ENCODE measurements at regions not wholly inside any gene's neighbourhood (a gene's known extent, or its start where the extent isn't known, plus 50 kb on each side); places are given as distances from the start of the nearest gene placed in this dataset.

DNA sequence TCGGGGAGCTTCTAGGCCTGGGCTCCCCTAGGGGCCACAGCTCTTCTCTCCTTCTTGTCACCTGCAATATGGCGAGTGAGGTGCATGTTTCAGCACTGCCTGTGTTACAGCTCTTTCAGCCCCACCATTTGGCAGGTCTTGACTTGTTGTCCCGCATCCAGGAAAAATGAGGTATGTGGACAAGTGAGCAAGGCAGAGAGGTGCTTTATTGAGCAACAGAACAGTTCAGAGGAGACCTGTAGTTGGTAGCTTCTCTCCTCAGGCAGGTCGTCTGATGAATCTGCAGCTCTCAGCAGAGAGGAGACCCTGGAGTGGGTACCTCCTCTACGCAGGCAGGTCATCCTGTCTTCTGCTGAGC is 208.2 kb upstream of the USP25 start (continued):
- TF ChIP-seq ZNF17 (CRISPR knock-in tag; IDR thresholded peaks at IDR 0.05) = no peak
- no peak for TF ChIP-seq SSRP1 (CRISPR knock-in tag; IDR thresholded peaks at IDR 0.05)

DNA sequence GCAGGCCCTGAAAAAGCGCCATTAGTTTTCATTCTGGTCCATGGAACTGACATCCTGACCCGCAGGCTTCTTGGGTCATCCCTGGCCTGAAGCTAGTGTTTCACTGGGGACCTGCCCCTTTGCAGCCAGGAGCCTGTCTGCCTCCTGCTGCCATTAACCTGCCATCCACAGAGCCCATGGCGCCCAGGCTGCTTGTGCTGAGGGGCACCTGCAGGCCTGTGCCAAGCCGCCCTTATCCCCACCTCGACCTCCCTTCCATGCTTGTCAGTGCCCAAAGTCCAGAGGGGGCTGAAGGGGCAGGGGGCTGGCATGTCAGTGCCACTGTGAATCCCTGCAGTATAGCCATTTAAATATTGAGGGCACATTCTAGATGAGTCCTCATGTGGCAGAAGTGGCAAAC is 207.6 kb upstream of the USP25 start:
- CTCF ChIA-PET (ENCODE audit: low intra/inter-chr PET ratio, low total read pairs) = no interaction called here
- Histone ChIP-seq H4K20me1 (ENCODE audit: insufficient read depth, low read length) (no peaks in the 10 kb centered on the region), H3K4me2 (ENCODE audit: low read depth, low read length) (no peak overlapping the region), H2AFZ (ENCODE audit: low read length) (no peak overlapping the region), H3K27me3 (ENCODE audit: control insufficient read depth in 1 of 2, insufficient read depth in 2 of 2, low read length in 2 of 2) (peaks cover 0 to 3% of the 10 kb centered on the region in 2 experiments; a peak in 1 of 5 replicates), H3K4me1 (ENCODE audit: insufficient read depth, low read length) (peaks cover 23% of the 10 kb centered on the region; the same call in 1 of the 2 replicates), H3K9ac (ENCODE audit: insufficient read depth, low read depth, low read length) (no peak overlapping the region), H3K36me3 (replicated peaks in 1 of 2; ENCODE audit: control insufficient read depth in 1 of 2, insufficient read depth in 2 of 2, low read length in 2 of 2) (no peaks in the 10 kb centered on the region), H3K4me3 (replicated peaks in 1 of 3; ENCODE audit: insufficient read depth in 1 of 3, low read depth in 2 of 3, low read length in 3 of 3) (no peak overlapping the region), H3K27ac (ENCODE audit: extremely low read length, insufficient read depth, low read length) (no peak overlapping the region), H3K79me2 (ENCODE audit: insufficient read depth, low read length) (no peaks in the 10 kb centered on the region), H3K9me3 (ENCODE audit: low read length) (no peaks in the 10 kb centered on the region)
- intact Hi-C loops (cut with micrococcal nuclease; ENCODE audit: unreplicated experiment) = no loop called here
- WGBS (ENCODE audit: low lambda C conversion rate) = 83% methylated on average over 2 of the region's 5 CpGs
- POLR2A ChIA-PET = no interaction called here
- ATAC-seq (no peak), FAIRE-seq (no peak), DNase-seq (ENCODE audit: low spot score) (no peak)
- BruUV-seq (replicated peaks) = no TSS peak
- in situ Hi-C loops (cut with HindIII; ENCODE audit: extremely low pct_ligation_motif_present, low pct_unique_long_range_greater_than_20kb) = no loop called here
- TF ChIP-seq NR2C2 (CRISPR knock-in tag; IDR thresholded peaks at IDR 0.05; ENCODE audit: borderline replicate concordance) = no peak
- TF ChIP-seq, protein P1, sequence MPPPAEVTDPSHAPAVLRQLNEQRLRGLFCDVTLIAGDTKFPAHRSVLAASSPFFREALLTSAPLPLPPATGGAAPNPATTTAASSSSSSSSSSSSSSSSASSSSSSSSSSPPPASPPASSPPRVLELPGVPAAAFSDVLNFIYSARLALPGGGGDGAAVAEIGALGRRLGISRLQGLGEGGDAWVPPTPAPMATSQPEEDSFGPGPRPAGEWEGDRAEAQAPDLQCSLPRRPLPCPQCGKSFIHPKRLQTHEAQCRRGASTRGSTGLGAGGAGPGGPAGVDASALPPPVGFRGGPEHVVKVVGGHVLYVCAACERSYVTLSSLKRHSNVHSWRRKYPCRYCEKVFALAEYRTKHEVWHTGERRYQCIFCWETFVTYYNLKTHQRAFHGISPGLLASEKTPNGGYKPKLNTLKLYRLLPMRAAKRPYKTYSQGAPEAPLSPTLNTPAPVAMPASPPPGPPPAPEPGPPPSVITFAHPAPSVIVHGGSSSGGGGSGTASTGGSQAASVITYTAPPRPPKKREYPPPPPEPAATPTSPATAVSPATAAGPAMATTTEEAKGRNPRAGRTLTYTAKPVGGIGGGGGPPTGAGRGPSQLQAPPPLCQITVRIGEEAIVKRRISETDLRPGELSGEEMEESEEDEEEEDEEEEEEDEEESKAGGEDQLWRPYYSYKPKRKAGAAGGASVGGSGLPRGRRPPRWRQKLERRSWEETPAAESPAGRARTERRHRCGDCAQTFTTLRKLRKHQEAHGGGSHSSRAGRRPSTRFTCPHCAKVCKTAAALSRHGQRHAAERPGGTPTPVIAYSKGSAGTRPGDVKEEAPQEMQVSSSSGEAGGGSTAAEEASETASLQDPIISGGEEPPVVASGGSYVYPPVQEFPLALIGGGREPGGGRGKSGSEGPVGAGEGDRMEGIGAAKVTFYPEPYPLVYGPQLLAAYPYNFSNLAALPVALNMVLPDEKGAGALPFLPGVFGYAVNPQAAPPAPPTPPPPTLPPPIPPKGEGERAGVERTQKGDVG (CRISPR knock-in tag; IDR thresholded peaks at IDR 0.05; ENCODE audit: borderline replicate concordance) = no peak
- TF ChIP-seq SCMH1 (CRISPR knock-in tag; IDR thresholded peaks at IDR 0.05; ENCODE audit: borderline replicate concordance) = no peak
- TF ChIP-seq BRCA1 (CRISPR knock-in tag; IDR thresholded peaks at IDR 0.05) = no peak
- TF ChIP-seq, protein P2, sequence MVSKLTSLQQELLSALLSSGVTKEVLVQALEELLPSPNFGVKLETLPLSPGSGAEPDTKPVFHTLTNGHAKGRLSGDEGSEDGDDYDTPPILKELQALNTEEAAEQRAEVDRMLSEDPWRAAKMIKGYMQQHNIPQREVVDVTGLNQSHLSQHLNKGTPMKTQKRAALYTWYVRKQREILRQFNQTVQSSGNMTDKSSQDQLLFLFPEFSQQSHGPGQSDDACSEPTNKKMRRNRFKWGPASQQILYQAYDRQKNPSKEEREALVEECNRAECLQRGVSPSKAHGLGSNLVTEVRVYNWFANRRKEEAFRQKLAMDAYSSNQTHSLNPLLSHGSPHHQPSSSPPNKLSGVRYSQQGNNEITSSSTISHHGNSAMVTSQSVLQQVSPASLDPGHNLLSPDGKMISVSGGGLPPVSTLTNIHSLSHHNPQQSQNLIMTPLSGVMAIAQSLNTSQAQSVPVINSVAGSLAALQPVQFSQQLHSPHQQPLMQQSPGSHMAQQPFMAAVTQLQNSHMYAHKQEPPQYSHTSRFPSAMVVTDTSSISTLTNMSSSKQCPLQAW (CRISPR knock-in tag; IDR thresholded peaks at IDR 0.05) = no peak
- no peak for TF ChIP-seq ZKSCAN5 (CRISPR knock-in tag; IDR thresholded peaks at IDR 0.05)
- no peak for TF ChIP-seq ZBTB3 (CRISPR knock-in tag; IDR thresholded peaks at IDR 0.05; ENCODE audit: borderline replicate concordance, low read depth)
- TF ChIP-seq MEIS1 (CRISPR knock-in tag; IDR thresholded peaks at IDR 0.05; ENCODE audit: borderline replicate concordance) = no peak
- TF ChIP-seq LCORL (IDR thresholded peaks at IDR 0.05) = no peak
- TF ChIP-seq LCORL (CRISPR knock-in tag; IDR thresholded peaks at IDR 0.05) = no peak
- TF ChIP-seq POLR2G (IDR thresholded peaks at IDR 0.05; ENCODE audit: low read depth, low read length) = no peak
- TF ChIP-seq, protein P3, sequence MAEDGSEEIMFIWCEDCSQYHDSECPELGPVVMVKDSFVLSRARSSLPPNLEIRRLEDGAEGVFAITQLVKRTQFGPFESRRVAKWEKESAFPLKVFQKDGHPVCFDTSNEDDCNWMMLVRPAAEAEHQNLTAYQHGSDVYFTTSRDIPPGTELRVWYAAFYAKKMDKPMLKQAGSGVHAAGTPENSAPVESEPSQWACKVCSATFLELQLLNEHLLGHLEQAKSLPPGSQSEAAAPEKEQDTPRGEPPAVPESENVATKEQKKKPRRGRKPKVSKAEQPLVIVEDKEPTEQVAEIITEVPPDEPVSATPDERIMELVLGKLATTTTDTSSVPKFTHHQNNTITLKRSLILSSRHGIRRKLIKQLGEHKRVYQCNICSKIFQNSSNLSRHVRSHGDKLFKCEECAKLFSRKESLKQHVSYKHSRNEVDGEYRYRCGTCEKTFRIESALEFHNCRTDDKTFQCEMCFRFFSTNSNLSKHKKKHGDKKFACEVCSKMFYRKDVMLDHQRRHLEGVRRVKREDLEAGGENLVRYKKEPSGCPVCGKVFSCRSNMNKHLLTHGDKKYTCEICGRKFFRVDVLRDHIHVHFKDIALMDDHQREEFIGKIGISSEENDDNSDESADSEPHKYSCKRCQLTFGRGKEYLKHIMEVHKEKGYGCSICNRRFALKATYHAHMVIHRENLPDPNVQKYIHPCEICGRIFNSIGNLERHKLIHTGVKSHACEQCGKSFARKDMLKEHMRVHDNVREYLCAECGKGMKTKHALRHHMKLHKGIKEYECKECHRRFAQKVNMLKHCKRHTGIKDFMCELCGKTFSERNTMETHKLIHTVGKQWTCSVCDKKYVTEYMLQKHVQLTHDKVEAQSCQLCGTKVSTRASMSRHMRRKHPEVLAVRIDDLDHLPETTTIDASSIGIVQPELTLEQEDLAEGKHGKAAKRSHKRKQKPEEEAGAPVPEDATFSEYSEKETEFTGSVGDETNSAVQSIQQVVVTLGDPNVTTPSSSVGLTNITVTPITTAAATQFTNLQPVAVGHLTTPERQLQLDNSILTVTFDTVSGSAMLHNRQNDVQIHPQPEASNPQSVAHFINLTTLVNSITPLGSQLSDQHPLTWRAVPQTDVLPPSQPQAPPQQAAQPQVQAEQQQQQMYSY (CRISPR knock-in tag; IDR thresholded peaks at IDR 0.05) = no peak
- no peak for TF ChIP-seq MZF1 (CRISPR knock-in tag; IDR thresholded peaks at IDR 0.05; ENCODE audit: borderline replicate concordance)
- no peak for TF ChIP-seq ATAD3A (CRISPR knock-in tag; IDR thresholded peaks at IDR 0.05)
